Activated T-helper 2 cell treated with anti-CD3 and anti-CD28 coated beads, Interferon-gamma antibody, Interleukin-2, Interleukin-4, amounts not matched to agents 10 μg/mL and 5 μg/mL and 100 μg/mL, durations not matched to agents 14 hours and 24 hours and 36 hours (primary cell): ENCODE measurements at regions not wholly inside any gene's neighbourhood (a gene's known extent, or its start where the extent isn't known, plus 50 kb on each side); places are given as distances from the start of the nearest gene placed in this dataset.

Experiments used
- DNase-seq: peaks from one replicate; pipeline ENCODE4 v3.0.0; 2021; ENCODE audit warnings: low spot score
- H3K27ac Mint-ChIP-seq: one replicate; pipeline ENCODE4 v1.8.0; 2021; ENCODE audit warnings: mixed read lengths
- H3K27me3 Mint-ChIP-seq: one replicate; pipeline ENCODE4 v1.8.0; 2021; ENCODE audit warnings: low read depth, mixed read lengths
- H3K36me3 Mint-ChIP-seq: one replicate; pipeline ENCODE4 v1.8.0; 2021; ENCODE audit warnings: low read depth, mixed read lengths
- H3K4me1 Mint-ChIP-seq: one replicate; pipeline ENCODE4 v1.8.0; 2021; ENCODE audit warnings: low read depth, mixed read lengths
- H3K4me3 Mint-ChIP-seq: one replicate; pipeline ENCODE4 v1.8.0; 2021; ENCODE audit warnings: low read depth, mild to moderate bottlenecking, moderate library complexity, mixed read lengths
- H3K9me3 Mint-ChIP-seq: one replicate; pipeline ENCODE4 v1.8.0; 2021; ENCODE audit warnings: mixed read lengths
- intact Hi-C: fragments of 100-400 bp; cut with micrococcal nuclease; formaldehyde crosslinking; loops from one replicate; pipeline ENCODE4 v1.15.1; 2023

GRCh38 chr14:51188566-51189185 is 51.4 kb upstream of the TMX1 start:
- Mint-ChIP-seq H3K27me3 (no peaks in the 10 kb centered on the region), H3K4me1 (peaks cover 6% of the 10 kb centered on the region), H3K27ac (no peak overlapping the region), H3K9me3 (peaks cover 3% of the 10 kb centered on the region), H3K36me3 (no peaks in the 10 kb centered on the region), H3K4me3 (no peak overlapping the region)
- no peak for DNase-seq
- intact Hi-C loops, result no loop called here

- Mint-ChIP-seq H3K36me3 (no peaks in the 10 kb centered on the region), H3K27me3 (no peaks in the 10 kb centered on the region), H3K4me1 (peaks cover 5% of the 10 kb centered on the region), H3K9me3 (peaks cover 2% of the 10 kb centered on the region), H3K27ac (no peak overlapping the region), H3K4me3 (no peak overlapping the region)
- no peak for DNase-seq
- intact Hi-C loops, result no loop called here
Measured at GRCh38 chr14:51189600-51190376, 50.3 kb upstream of the TMX1 start.
